Adrenal gland (tissue), 5 donors: ENCODE measurements at regions not wholly inside any gene's neighbourhood (a gene's known extent, or its start where the extent isn't known, plus 50 kb on each side); places are given as distances from the start of the nearest gene placed in this dataset.

ENCODE experiments used
- POLR2A ChIP-seq, 2 donors: fragments of 450-650 bp; IDR thresholded peaks; one replicate each; pipeline ENCODE4 v1.6.1; 2017; ENCODE audit warnings: antibody characterized with exemption in 2 of 2, mild to moderate bottlenecking in 2 of 2, moderate library complexity in 1 of 2
- TF ChIP-seq, protein P1 (sequence below), 6 experiments: fragments of 450-650 bp in 4 of 6; fragments of 200-600 bp in 2 of 6; sonication (generic) in 1 of 6; IDR thresholded peaks; 1 replicate in 5 of 6; 2 replicates in 1 of 6; pipeline versions ENCODE4 v1.5.1 to v1.8.0; 2016 to 2021; ENCODE audit warnings: antibody characterized with exemption in 6 of 6, mild to moderate bottlenecking in 2 of 6, moderate library complexity in 1 of 6
- donor health status: DM: no; HTN: no; CAD: no.

DNA sequence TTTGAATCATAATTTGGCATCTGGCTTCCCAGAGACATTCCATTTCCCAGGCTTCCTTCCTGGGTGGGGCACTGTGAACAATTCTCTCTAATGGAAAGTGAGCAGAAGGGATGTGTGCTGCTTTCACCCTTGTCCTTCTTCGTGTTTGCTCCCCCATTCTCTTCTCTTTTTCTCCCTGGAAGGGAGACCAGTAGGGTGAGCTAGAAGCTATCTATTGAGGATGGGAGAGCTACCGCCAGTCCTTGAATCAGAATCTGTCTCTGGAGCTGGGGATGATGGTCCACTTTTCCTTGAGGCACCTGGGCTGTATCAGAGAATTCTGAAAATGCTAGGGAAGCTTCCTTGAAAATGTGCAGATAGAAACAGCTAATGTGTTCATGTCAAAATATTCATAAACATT, 453.9 kb downstream of the WDR72 start:
- TF ChIP-seq, protein P1, sequence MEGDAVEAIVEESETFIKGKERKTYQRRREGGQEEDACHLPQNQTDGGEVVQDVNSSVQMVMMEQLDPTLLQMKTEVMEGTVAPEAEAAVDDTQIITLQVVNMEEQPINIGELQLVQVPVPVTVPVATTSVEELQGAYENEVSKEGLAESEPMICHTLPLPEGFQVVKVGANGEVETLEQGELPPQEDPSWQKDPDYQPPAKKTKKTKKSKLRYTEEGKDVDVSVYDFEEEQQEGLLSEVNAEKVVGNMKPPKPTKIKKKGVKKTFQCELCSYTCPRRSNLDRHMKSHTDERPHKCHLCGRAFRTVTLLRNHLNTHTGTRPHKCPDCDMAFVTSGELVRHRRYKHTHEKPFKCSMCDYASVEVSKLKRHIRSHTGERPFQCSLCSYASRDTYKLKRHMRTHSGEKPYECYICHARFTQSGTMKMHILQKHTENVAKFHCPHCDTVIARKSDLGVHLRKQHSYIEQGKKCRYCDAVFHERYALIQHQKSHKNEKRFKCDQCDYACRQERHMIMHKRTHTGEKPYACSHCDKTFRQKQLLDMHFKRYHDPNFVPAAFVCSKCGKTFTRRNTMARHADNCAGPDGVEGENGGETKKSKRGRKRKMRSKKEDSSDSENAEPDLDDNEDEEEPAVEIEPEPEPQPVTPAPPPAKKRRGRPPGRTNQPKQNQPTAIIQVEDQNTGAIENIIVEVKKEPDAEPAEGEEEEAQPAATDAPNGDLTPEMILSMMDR (IDR thresholded peaks at IDR 0.05), result no peak
- no peak for TF ChIP-seq POLR2A (IDR thresholded peaks at IDR 0.05)
